GM18517 (cell line): ENCODE measurements at regions not wholly inside any gene's neighbourhood (a gene's known extent, or its start where the extent isn't known, plus 50 kb on each side); places are given as distances from the start of the nearest gene placed in this dataset.

Experiments
- ATAC-seq: cut with Tn5 transposase; IDR thresholded peaks from one replicate; pipeline ENCODE4 v1.9.1; 2021; ENCODE audit warnings: mild to moderate bottlenecking, moderate library complexity; ENCODE audit not compliant: unreplicated experiment

DNA sequence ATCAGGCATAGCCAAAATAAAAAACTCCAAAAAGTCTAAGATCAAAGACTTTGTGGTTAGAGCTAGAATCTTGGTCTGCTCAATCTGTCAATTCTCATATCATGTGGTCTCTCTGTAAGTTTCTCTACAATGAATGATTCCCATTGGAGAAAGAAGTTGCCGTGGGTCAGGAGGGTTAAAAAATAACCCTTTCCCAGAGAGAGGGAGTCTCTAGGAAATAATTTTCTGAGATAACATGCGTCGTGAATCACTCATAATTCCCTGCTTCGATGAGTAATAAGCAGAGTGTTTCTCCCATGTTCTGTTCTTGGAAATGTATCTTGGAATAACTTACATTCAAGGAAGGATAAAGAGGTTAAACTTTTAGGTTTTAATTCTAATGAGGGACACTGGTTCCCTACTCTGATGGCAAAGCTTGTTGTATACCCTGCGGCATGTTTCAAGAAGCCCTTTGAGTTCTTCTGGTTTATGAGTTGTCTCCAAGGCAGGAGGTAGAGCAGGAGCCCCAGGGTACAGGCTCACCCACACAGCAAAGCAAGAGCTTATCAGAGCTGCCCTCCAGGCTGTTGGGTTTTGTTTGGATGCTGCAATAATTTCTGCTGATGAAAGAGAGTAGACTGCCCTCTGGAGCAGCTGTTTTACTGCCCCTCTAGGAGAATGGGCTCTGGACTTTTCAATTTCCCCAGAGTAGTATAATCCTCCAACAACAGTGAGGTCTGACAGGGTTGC, 599.1 kb downstream of the QKI start:
- ATAC-seq = no peak

- ATAC-seq = no peak
Observed at GRCh38 chr6:164011321-164011720, 596.8 kb downstream of the QKI start.

DNA sequence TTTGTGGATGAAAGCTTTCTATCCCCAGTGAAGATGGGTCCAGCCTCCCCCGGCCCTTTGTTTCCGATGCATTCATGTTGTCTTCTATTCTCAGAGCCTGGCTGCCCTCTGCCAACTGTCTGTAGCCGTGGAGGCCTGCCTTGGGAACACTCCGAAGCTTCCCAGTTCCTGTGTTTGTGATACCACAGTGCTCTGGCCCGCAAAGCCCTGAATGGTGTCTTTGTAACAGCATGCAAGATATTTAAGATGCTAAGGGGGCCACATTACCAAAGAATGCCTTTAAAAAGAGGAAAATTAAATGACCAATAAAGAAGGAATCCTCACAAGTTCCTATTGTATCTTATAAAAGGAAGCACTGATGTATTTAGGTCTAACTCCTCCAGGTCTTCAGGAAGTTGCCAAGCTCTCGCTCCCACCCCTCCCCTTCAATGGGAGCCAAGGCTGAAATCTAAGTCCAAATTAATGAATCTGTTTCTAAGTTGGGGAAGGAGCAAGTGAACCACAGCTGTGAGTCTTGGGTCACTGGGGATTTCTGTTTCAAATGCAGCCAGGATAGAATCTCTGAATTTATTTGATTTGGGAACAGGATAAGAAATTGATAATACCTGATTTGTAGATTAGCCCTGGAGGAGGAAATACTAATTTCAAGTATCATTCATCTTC, 596.1 kb downstream of the QKI start:
- ATAC-seq = no peak

- ATAC-seq = no peak
Observed at GRCh38 chr6:164008902-164009301, 594.4 kb downstream of the QKI start.

DNA sequence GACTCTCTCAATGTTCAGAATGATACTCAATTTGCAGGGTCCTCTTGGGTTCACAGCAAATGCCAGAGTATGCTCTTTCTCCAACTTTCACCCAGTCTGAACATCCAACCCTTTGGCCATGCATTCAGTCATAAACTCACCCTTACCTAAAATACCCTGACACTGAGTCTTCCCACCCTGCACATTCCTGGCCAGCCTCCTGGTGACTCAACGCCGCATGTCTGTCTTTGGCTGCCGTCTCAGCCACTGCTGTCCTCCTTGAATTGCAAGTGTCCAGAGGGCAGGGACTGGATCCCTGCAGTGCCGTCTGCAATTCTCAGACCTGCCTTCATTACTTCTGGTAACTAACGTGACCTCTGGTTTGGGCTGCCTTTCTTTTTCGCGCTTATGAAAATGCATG, 593.4 kb downstream of the QKI start:
- no peak for ATAC-seq

DNA sequence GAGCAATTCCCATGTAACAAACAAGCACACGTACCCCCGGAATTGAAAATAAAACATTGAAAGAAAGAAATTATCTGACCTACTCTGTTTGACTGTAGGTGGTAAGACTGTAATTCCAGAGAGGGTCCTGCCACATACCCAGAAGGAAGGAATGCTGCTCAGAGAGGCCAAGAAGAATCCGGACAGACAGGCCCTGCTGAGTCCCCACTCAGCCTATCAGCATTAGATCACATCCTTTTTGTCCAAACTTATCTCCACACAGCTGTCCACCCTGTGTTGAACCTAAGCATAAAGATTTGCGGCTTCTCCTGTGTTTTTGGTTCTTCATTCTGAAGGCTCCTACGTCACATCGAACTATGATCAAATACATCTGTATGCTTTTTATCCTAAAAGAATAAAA, 591.9 kb downstream of the QKI start:
- ATAC-seq = no peak

DNA sequence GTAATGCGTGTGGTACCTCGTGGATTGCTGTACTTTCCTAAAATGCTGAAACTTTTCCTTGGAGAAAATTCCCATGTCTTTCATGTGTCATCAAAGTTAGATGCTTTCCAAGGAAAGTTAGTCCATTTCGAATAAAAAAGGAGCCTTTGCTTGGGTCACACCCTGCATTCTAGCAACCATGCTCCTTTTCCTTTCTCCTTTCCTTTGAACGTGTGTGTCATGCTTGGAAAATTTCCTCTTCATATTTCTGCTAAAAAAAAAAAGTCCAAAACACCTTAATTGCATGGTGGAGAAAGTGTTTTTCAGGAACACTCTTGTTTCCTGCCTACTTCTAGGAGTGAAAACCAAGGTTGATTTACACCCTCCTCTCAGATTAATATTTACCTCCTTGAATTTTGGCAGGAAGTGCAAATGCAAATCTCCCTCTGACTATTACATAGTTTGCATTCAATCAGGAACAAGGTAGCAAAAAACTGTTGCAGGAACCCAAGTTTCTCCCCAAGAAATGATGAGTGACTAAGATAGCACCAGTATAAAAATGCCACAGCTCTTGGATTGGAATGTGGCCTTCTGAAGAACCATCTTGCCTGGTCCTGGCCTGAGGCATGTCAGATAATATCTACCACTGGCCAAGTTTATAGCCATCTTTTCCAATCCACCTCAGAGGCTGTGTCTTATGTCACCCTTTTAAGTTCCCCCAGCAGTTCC, 590.6 kb downstream of the QKI start:
- no peak for ATAC-seq

DNA sequence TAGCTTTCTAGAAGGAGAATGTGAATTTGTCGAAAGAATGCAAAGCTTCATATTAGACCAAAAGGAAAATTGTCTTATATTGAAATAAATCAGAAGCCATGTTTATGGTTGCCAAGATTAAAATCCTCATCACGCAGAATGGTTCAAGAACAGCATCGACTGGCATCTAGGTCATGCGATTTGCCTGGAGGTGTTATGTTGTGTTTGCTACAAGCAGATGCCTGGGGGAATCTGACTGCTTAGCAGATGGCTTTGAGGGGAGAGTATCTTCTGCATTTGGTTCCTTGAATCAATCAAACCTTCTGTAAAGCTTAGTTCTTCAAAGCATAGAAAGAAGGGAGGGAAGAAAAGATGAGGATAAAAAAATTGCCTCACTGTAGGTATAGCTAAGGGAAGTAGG, 585.8 kb downstream of the QKI start:
- no peak for ATAC-seq

DNA sequence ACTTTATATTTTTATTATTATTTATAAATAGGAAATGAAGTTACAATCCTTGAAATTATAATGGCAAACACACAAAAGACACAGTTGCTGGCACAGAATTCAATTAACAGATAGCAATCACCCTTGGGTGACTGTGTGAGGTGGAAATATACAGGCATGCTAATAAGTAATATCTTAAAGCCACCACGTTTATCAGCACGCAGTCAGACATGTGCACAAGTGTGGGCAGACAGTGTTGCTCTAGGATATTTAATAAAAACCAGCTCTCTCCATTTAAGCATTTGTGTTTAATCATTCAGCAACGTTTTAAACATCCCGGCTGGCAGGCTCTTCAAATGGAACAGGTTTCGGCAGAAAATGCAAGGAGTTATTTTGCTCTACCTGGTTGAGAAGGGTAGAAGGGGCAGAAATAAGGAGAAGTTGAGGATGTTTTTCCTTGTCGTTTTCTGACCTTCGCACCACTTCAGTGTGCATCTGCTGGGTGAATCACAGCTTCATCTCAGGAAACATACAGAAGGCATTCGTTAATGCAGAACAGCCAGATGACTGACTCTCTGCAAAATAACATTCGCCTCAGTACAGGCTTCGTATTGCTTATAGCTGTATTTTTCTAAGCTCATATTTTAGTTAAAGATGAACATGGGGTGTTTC, 585.1 kb downstream of the QKI start:
- no peak for ATAC-seq

DNA sequence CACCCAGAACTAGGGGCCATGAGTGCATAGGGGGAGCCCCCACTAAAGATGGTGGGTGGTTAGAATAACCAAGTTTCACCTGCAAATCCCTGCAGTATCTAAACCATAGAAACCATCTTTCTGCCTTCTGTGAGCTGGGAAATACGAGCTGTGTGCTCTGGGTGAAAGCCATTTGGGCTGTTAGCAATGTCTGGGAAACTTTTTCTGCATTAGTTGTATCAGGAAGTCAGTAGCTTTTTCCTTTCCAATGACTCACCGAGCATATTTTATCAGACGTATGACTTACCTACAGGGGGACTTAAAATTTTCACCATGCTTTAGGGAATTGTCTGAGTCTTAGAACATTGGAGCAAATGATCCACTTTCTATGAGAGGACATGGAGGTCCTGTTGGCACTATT, 584.0 kb downstream of the QKI start:
- no peak for ATAC-seq

- ATAC-seq = no peak
Observed at GRCh38 chr6:163996491-163996890, 582.0 kb downstream of the QKI start.

GRCh38 chr6:163994566-163994965, 580.0 kb downstream of the QKI start:
- no peak for ATAC-seq

DNA sequence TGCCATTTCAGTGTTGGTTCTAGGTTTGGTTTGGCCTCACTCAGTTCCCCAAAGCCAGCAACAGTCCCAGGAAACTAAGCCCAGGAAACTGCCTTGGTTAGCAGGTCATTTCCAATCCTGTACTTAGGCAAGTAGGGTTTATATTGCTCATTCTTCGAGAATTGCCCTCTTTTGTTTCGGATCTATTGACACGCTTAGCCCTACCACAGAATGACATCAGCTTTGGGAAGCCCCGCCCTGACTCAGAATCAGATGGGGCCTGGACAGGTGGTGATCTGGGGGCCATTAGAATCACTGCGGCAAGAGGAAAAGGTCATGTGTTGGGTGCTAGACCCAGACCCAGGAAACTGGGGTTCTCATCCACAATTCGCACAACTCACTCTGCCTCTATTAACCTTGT, 578.2 kb downstream of the QKI start:
- no peak for ATAC-seq

- ATAC-seq = no peak
Observed at GRCh38 chr6:163992056-163992455, 577.5 kb downstream of the QKI start.

DNA sequence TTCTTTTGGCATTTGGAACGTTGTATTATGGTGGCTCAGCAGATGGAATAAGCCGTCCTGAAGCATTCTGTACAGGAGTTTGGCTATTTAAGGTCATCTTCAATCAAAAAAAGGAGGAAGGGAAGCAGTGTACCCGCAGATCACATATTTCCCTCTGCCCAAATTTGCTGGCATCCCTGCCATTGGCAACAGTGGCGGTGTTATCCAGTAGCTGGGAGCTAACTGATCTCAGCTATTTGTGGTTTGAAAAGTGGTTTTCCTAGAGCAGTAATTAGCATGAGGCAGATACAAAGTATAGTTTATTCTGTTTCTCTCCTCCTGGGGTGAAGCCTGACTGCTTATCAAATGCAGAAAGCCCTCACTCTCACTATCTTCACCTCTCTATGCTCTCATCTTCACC, 576.8 kb downstream of the QKI start:
- ATAC-seq = no peak

GRCh38 chr6:163986313-163986712, 571.8 kb downstream of the QKI start:
- ATAC-seq = no peak

GRCh38 chr6:163985710-163986109, 571.2 kb downstream of the QKI start:
- no peak for ATAC-seq

DNA sequence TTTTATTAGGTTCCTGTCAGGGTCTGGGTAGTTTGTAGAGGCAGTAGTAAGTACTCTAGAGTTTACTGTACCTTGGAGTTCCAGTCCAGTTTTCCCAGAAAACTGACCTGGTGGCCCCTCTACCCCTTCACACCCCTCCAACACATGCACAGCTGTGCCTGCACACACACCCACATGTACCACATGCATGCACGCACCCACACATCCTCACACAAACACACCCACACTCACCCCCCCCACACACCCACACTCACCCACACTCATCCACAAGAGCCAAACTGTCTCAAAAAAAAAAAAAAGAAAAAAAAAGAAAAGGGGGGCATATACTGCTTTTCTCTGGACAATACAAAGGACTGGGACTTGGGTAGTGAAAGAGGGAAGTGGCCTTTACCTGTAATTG, 570.5 kb downstream of the QKI start:
- ATAC-seq = no peak

GRCh38 chr6:163984124-163984936, 569.8 kb downstream of the QKI start:
- ATAC-seq = no peak

GRCh38 chr6:163983679-163984078, 569.2 kb downstream of the QKI start:
- no peak for ATAC-seq

DNA sequence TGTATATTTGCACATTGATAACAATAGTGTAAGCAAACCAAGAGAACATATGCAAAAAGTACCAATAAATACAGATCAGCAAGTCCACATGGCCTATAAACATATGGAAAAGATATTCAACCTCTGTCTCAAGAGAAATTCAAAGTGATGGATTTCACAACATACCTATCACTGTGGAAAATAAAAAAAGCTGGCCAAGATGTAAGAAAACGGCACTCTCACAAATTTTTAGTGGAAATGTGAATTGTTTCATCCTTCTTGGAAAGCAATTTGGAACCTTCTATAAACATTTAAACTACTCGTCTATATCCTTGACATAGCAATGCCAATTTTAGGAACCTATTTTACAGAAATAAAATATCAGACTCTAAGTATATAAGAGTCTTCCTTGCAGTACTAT, 559.8 kb downstream of the QKI start:
- ATAC-seq = no peak
